AG08395 (cell line): ENCODE measurements at regions not wholly inside any gene's neighbourhood (a gene's known extent, or its start where the extent isn't known, plus 50 kb on each side); places are given as distances from the start of the nearest gene placed in this dataset.

Experiments used
- DNase-seq: peaks from one replicate; pipeline ENCODE4 v3.0.0; 2012; ENCODE audit warnings: mixed read lengths, low spot score

DNA sequence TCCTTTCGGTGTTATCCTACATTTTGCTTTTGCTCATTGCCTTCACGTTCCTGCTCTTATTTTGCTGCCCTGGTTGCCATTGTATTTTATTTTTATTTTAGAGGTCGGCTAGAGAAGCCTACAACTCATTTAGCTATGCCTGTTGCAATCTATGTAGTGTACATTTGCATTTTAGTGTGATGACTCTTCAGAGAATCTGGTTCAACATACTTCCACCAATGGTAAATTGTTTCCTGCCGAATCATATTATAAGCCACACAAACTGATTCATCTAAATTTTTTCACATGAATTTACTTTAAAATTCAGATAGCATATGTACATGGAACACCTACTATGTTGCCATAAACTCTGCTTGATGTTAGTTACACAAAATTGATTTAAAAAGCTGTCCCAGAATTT is 1596.9 kb downstream of the PLA2G4A start:
- DNase-seq = no peak

DNA sequence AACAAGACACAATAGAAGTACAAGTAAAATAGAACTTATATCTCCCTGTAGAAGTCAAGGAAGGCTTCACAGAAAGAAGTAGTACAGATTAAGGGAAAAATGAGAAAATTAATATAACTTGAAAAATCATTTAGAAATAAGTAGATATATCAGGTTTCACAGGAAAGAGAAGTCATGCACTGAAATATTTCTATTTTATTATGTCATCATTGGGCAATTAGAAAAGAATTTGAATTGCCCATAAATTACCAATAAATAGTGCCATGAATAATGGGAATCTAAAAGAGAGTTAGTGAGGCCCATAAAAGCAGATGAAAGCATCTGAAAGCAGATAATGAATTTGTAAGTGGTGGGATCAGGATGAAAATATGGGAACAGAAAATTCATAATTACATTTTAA is 1597.8 kb downstream of the PLA2G4A start:
- DNase-seq = no peak

DNA sequence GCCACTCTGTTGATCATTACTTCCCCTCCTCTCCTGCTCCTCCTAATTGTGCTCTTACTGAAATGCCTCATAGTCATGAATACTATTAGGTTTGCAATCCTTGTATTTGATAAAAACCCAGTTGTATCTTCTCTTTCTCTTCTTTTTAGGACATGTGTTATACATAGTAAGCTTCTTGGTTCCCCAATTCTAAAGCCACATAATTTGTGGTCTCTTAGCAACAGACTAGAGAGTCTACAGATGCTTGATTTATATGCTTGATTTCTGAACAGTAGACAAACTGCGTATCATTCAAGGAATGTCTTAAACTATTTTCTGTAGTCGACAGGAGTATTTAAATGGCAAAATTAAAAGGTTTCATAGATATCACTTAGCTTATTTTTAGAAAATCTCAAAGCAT is 1598.9 kb downstream of the PLA2G4A start:
- no peak for DNase-seq

DNA sequence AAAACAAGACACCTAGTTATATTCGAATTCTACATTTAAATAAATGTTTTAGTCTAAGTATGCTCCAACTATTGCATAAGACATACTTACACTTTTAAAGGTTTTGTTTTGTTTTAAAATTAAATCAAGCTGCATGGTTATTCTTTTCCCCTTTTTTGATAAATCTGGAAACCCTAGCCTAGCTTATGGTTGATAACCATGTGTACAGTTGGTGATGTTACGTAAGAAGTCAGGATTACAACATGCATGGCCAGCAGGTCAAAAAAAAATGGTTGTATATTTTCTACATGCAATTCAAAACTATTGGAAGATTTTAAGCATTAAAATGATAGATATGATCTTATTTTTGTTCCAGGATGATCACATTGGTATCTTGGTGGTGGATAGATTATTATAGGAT is 1600.6 kb downstream of the PLA2G4A start:
- no peak for DNase-seq

- no peak for DNase-seq
Observed at GRCh38 chr1:188432427-188432826, 1603.7 kb downstream of the PLA2G4A start.

DNA sequence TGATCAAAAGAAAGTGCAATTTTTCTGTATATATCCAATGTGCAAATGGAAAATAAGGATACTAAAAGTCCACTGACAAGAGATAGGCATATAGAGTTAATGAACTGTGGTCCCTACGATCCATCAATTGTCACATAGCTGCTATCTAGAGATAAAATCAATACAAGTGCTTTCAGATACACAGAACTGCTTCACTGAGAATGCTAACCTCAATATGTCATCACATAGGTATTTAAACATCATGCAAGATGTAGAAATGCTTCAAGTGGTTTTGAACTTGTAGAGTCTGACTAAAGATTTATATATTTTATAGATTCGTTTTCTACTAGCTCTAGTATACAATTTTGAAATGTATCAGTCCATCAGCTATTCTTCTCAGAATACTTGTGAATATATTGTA is 1604.7 kb downstream of the PLA2G4A start:
- DNase-seq = no peak

GRCh38 chr1:188444526-188444925 is 1615.8 kb downstream of the PLA2G4A start:
- DNase-seq = no peak

GRCh38 chr1:188462837-188463236 is 1634.1 kb downstream of the PLA2G4A start:
- DNase-seq = no peak

GRCh38 chr1:188463919-188464318 is 1635.2 kb downstream of the PLA2G4A start:
- DNase-seq = no peak

DNA sequence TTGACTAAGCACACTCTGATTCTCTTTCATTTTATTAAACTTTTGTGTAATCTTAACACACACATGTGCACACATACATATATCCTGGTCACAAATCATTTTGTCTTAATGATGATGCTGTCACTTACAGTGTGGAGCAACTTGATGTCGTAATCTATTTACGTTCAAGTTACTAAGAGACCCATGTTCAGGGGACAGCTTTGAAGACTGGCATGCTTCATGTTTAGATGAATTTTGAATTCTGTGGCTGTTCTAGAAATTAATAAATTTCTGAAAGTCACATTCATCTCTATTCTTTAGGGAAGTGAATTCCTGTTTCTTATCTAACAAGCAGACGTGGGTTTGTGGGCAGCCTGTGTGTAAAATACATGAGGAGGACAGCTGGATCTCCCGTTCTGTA is 1637.8 kb downstream of the PLA2G4A start:
- no peak for DNase-seq

GRCh38 chr1:188476606-188477005 is 1647.9 kb downstream of the PLA2G4A start:
- no peak for DNase-seq

- DNase-seq = no peak
Observed at GRCh38 chr1:188489336-188490112, 1660.8 kb downstream of the PLA2G4A start.

- DNase-seq = no peak
Observed at GRCh38 chr1:188496506-188496905, 1667.8 kb downstream of the PLA2G4A start.

DNA sequence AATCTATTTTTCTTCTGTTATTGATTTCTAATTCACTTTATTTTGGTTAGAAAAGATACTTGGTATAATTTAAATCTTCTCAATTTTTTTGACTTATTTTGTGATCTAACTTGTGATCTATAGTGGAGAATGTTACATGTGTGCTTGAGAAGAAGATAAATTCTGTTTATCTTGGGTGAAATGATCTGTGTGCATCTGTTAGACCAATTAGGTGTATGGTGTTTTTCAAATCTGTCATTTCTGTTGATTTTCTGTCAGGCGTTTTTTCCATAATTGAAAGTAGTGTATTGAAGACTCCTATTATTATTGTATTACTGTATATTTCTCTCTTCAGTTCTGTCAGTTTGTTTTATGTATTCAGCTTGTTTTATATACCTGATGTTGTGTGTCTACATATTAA is 1668.3 kb downstream of the PLA2G4A start:
- no peak for DNase-seq

DNA sequence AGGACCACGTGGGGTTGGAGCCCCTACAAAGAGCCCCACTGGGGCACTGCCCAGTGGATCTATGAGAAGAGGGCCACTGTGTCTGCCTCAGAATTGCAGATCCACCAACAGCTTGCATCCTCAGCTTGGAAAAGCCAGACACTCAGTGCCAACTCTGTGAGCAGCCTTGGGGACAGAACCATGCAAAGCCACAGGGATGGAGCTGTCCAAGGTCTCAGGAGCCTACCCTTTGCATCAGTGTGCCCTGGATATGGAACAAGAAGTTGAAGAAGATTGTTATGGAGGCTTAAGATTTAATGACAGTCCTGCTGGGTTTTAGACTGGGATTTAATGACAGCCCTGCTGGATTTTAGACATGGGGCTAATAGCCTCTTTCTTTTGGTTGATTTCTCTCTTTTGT is 1670.9 kb downstream of the PLA2G4A start:
- DNase-seq = no peak

DNA sequence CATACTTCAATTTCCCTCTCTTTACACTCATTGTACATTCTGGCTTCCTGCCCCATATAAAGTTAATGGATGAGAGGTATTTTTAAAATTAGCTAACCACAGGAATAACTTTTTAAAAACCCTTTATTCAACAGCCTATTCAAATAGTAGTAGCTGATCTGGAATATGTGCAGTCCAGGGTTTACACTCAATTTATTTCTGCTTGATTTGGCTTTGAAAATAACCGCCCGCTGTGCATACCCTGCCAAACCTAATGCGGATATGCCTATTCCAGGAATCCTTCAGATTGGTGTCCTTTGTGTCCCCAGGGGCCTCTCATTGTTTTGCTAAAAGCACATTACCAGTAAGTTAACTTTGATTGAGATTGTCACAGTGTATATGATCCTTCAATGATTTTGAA is 1686.2 kb downstream of the PLA2G4A start:
- no peak for DNase-seq

- no peak for DNase-seq
Observed at GRCh38 chr1:188517139-188517538, 1688.4 kb downstream of the PLA2G4A start.

GRCh38 chr1:188551176-188551575 is 1722.4 kb downstream of the PLA2G4A start:
- DNase-seq = no peak

GRCh38 chr1:188557053-188557452 is 1728.3 kb downstream of the PLA2G4A start:
- no peak for DNase-seq

DNA sequence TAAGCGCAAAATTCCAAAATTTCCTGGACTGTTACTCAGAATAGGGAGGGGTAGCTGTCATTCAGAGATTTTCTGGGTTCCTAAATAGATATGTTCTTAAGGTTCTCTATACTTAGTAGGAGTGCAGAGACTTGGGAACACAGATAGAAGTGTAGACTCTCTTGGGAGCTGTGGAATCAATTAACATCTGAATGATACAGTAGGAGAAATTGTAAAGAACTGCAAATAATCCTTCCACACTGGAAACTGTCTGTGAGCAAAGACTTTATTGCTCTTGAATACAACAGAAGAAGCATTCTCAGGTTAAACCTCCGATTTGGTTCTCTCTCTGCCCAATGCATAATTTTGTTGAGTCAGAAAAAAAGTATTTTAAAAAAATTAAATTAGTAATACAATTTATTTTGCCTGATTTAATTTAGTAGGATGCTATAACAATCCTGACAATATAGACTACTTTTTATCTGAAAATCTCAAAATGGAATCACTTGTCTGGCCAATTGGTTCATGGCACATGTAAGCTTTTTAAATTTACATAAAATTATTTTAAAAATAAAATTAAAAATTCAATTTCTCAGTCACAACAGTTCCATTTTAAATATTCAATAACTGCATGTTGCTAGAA is 1754.3 kb downstream of the PLA2G4A start:
- no peak for DNase-seq

DNA sequence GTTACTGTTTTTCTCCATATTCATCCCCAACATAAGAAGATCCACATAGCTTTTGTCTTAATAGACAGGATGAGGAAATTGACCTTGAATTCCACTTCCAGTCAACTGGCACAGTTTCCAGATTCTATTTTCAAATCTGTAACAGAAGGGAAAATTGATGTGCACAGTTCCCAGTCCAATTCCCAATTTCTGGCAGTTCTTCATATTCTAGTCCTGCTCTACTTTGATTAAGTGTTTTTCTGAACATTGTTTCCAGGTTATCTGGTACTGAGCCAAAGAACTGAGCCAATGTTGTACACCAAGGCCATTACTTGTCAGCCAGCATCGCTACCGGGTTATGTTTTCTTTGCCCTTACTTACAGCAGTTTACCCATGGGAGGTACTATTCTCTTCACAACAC is 1755.4 kb downstream of the PLA2G4A start:
- no peak for DNase-seq

DNA sequence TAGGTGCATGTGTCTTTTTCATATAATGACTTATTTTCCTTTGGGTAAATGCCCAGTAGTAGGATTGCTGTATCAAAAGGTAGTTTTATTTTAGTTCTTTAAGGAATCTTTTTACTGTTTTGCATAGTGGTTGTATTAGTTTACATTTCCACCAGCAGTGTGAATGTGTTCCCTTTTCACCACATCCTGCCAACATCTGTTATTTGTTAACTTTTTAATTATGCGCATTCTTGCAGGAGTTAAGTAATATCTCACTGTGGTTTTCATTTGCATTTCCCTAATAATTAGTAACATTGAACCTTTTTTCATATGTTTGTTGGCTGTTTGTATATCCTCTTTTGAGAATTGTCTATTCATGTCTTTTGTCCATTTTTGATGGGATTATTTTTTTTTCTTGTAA is 1761.9 kb downstream of the PLA2G4A start:
- DNase-seq = no peak

GRCh38 chr1:188594542-188595235 is 1765.9 kb downstream of the PLA2G4A start:
- DNase-seq = no peak
